Thyroid gland (tissue), 4 donors: ENCODE measurements at regions not wholly inside any gene's neighbourhood (a gene's known extent, or its start where the extent isn't known, plus 50 kb on each side); places are given as distances from the start of the nearest gene placed in this dataset.

Experiments used
- DNase-seq, 2 donors: peaks; one replicate each; pipeline ENCODE4 v3.0.0-alpha.2; 2019
- H3K27ac ChIP-seq, 3 donors: fragments of 200-600 bp; sonication (generic); 1 replicate in 2 of 3; 2 replicates in 1 of 3; pipeline ENCODE4 v1.5.1; 2016 to 2019; ENCODE audit warnings: mild to moderate bottlenecking in 1 of 3, moderate library complexity in 1 of 3
- H3K27me3 ChIP-seq: fragments of 200-600 bp; sonication (generic); one replicate; pipeline ENCODE4 v1.5.1; 2019
- H3K36me3 ChIP-seq, 2 donors: fragments of 200-600 bp; sonication (generic); one replicate each; pipeline ENCODE4 v1.5.1; 2016 to 2019
- H3K4me1 ChIP-seq, 2 donors: fragments of 200-600 bp; sonication (generic); one replicate each; pipeline ENCODE4 v1.5.1; 2017 to 2019
- H3K4me3 ChIP-seq, 3 donors: fragments of 200-600 bp; sonication (generic); replicated peaks in 1 of 3; 1 replicate in 2 of 3; 2 replicates in 1 of 3; pipeline ENCODE4 v1.5.1; 2016; ENCODE audit warnings: mild to moderate bottlenecking in 1 of 3
- H3K9me3 ChIP-seq: fragments of 200-600 bp; sonication (generic); one replicate; pipeline ENCODE4 v1.5.1; 2017
- POLR2A ChIP-seq, 2 donors: fragments of 450-650 bp; IDR thresholded peaks; one replicate each; pipeline ENCODE4 v1.6.1; 2017; ENCODE audit warnings: antibody characterized with exemption in 2 of 2, mild to moderate bottlenecking in 2 of 2, moderate library complexity in 1 of 2
- WGBS, 2 donors: methylation state at CpG; one replicate each; pipeline ENCODE4 v1.1.5; 2017; 5-methylcytosine and 5-hydroxymethylcytosine counted together
- intact Hi-C: fragments of 100-400 bp; cut with DNase I; formaldehyde crosslinking; loops from one replicate; pipeline ENCODE4 v1.15.1; 2023
- TF ChIP-seq, protein P1 (sequence below), 6 experiments: fragments of 200-600 bp in 3 of 6; fragments of 450-650 bp in 3 of 6; sonication (generic) in 3 of 6; IDR thresholded peaks; one replicate each; pipeline ENCODE4 v1.5.1; 2016 to 2019; ENCODE audit warnings: antibody characterized with exemption in 6 of 6, mild to moderate bottlenecking in 2 of 6, inconsistent platforms in 1 of 6, moderate library complexity in 1 of 6

GRCh38 chr9:113654605-113655428 is 191.3 kb downstream of the RGS3 start:
- no peaks in the 10 kb centered on the region for H3K27me3 ChIP-seq
- peaks cover 0 to 25% of the 10 kb centered on the region in 2 donors for H3K4me1 ChIP-seq
- H3K36me3 ChIP-seq, result no peaks in the 10 kb centered on the region
- no peak overlapping the region for H3K4me3 ChIP-seq
- WGBS, 2 donors, result 68 to 72% methylated on average over 13 of the region's 13 CpGs
- TF ChIP-seq, protein P1, sequence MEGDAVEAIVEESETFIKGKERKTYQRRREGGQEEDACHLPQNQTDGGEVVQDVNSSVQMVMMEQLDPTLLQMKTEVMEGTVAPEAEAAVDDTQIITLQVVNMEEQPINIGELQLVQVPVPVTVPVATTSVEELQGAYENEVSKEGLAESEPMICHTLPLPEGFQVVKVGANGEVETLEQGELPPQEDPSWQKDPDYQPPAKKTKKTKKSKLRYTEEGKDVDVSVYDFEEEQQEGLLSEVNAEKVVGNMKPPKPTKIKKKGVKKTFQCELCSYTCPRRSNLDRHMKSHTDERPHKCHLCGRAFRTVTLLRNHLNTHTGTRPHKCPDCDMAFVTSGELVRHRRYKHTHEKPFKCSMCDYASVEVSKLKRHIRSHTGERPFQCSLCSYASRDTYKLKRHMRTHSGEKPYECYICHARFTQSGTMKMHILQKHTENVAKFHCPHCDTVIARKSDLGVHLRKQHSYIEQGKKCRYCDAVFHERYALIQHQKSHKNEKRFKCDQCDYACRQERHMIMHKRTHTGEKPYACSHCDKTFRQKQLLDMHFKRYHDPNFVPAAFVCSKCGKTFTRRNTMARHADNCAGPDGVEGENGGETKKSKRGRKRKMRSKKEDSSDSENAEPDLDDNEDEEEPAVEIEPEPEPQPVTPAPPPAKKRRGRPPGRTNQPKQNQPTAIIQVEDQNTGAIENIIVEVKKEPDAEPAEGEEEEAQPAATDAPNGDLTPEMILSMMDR (IDR thresholded peaks at IDR 0.05), result no peak
- TF ChIP-seq POLR2A (IDR thresholded peaks at IDR 0.05), result no peak
- peak overlapping the region in 2 of 3 donors; percentile 43 to 55 for H3K27ac ChIP-seq
- intact Hi-C loops, result loop anchor here (1.0 to 10.0 kb wide), 3 partner anchors 64 to 383 kb away; partner anchors contain the start of gene RNF183
- no peak for DNase-seq
- H3K9me3 ChIP-seq, result no peaks in the 10 kb centered on the region

DNA sequence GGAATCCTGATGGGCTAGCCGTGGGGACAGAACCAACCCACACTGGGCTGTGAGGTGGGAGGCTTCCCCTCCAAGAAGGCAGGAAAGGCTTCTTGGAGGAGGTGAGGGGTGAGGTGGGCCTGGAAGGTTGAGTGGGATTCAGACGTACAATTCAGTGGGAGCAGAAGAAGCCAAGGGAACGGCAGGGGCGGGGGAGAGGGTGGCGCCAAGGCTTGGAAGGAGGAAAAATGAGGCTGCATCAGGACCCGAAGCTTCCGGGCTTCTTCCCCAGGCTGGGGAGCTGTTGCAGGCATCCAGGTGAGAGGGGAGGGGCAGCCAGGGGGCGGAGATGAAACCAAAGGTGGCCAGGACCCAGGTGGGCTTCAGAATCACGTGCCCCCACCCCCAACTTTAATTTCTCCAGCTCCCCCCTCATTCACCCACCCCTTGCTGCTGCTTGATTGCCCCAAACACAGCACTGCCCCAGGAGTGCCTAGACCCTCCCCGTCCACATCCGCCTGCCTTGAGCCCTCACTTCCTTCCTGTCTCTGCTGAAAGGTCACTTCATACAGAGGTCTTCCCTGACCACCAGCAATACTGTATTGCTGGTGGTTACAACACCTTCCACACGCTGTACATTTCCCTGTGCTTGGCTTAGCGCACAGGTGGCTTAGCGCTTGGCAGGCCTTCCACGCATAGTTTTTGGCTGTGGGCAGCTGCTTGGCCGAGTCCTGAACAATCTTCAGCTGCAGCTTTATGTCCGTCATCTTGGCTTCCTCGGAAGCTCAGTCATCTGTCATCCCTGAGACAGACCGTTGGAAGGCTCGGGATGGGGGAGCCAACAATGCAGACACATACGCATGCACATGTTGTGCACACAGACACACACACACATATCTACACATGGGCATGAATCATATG is 193.5 kb downstream of the RGS3 start:
- intact Hi-C loops, result loop anchor here (2.0 to 10.0 kb wide), 3 partner anchors 210 to 385 kb away; partner anchors contain the start of gene RNF183
- Histone ChIP-seq H3K27me3 (no peaks in the 10 kb centered on the region), H3K9me3 (no peaks in the 10 kb centered on the region), H3K4me3 (no peak overlapping the region), H3K27ac (no peak overlapping the region), H3K36me3 (no peaks in the 10 kb centered on the region), H3K4me1 (peaks cover 0 to 15% of the 10 kb centered on the region in 2 donors)
- WGBS, 2 donors, result 66 to 75% methylated on average over 19 to 21 of the region's 21 CpGs
- no peak for DNase-seq
- TF ChIP-seq, protein P1 (IDR thresholded peaks at IDR 0.05), result no peak

GRCh38 chr9:113657765-113658544 is 194.4 kb downstream of the RGS3 start:
- WGBS, 2 donors, result 29 to 32% methylated on average over 14 of the region's 14 CpGs
- peak; percentile 85 to 87 for DNase-seq
- Histone ChIP-seq H3K4me3 (no peak overlapping the region), H3K9me3 (no peaks in the 10 kb centered on the region), H3K27ac (no peak overlapping the region), H3K36me3 (no peaks in the 10 kb centered on the region), H3K27me3 (no peaks in the 10 kb centered on the region), H3K4me1 (peaks cover 0 to 10% of the 10 kb centered on the region in 2 donors)
- TF ChIP-seq, protein P1 (IDR thresholded peaks at IDR 0.05), result peak; percentile 83 to 98 (median 96)
- no peak for TF ChIP-seq POLR2A (IDR thresholded peaks at IDR 0.05)
- intact Hi-C loops, result loop anchor here (2.0 to 10.0 kb wide), 3 partner anchors 211 to 386 kb away; partner anchors contain the start of gene RNF183

- peaks cover 0 to 10% of the 10 kb centered on the region in 2 donors for H3K4me1 ChIP-seq
- H3K36me3 ChIP-seq, result no peaks in the 10 kb centered on the region
- H3K9me3 ChIP-seq, result no peaks in the 10 kb centered on the region
- TF ChIP-seq, protein P1 (IDR thresholded peaks at IDR 0.05), result no peak
- DNase-seq, result no peak
- H3K27me3 ChIP-seq, result no peaks in the 10 kb centered on the region
- H3K27ac ChIP-seq, result no peak overlapping the region
- intact Hi-C loops, result loop anchor here (5.0 to 10.0 kb wide), 2 partner anchors 354 to 386 kb away; partner anchors contain the start of gene RNF183
- 48 to 58% methylated on average over 3 of the region's 3 CpGs for WGBS, 2 donors
- H3K4me3 ChIP-seq, result no peak overlapping the region
Measured at GRCh38 chr9:113658545-113658895, 195.0 kb downstream of the RGS3 start.
